Hepatocyte (in vitro differentiated cells): ENCODE measurements at regions not wholly inside any gene's neighbourhood (a gene's known extent, or its start where the extent isn't known, plus 50 kb on each side); places are given as distances from the start of the nearest gene placed in this dataset.

Experiments used
- EZH2 ChIP-seq: fragments of 200-600 bp; sonication (generic); IDR thresholded peaks from 2 replicates; pipeline ENCODE4 v1.6.1; 2016; ENCODE audit warnings: antibody characterized with exemption, mild to moderate bottlenecking, borderline replicate concordance
- EZH2phosphoT487 ChIP-seq: fragments of 200-600 bp; sonication (generic); IDR thresholded peaks from one replicate; pipeline ENCODE4 v1.6.1; 2018; ENCODE audit warnings: antibody characterized with exemption, mild to moderate bottlenecking, low read depth, moderate library complexity; ENCODE audit not compliant: unreplicated experiment, severe bottlenecking
- TF ChIP-seq, protein P1 (sequence below): fragments of 200-600 bp; sonication (generic); IDR thresholded peaks from 2 replicates; pipeline ENCODE4 v1.5.1; 2016; ENCODE audit warnings: antibody characterized with exemption, mild to moderate bottlenecking; ENCODE audit not compliant: poor library complexity

DNA sequence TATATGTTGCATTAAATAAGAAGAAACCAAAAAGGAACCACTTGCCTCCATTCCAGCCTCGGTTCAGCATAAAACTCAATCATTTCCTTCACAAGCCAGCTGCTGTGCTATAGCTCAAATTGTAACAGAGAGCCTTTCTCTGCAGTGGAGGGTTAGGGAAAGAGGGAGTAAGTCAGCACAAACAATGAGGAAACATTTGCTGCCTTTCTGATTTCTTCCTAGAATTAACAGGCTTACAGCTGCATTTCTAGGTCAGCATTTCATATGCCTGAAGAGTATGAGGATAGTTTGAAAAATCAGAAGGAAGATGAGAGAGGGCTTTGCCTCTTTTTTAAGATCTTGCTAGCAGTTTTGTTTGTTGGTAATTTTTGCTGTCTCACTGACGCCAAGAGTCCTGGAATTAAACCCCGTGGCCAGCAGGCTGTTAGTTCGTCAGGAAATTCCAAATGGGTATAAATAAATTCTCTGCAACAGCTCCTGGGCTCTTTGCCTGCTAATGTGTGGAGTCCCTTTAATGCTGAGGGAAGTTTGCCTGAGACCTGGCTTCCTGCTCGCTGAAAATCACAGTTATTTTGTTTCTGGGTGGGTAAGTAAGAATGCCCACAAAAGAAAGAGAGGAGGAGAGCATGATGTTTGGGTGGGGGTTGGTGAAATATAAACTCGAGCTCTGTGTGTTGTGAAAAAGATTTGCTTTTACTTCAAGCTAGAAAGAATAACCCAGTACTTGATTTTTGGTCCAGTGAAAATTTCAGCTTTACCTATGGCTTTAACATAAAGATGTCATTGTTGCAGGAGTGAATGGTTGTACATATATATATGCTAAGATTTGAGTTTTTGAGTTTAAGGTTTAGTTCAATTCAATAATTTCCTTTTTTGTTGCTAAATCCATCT, 148.1 kb upstream of the DMRT1 start:
- TF ChIP-seq, protein P1, sequence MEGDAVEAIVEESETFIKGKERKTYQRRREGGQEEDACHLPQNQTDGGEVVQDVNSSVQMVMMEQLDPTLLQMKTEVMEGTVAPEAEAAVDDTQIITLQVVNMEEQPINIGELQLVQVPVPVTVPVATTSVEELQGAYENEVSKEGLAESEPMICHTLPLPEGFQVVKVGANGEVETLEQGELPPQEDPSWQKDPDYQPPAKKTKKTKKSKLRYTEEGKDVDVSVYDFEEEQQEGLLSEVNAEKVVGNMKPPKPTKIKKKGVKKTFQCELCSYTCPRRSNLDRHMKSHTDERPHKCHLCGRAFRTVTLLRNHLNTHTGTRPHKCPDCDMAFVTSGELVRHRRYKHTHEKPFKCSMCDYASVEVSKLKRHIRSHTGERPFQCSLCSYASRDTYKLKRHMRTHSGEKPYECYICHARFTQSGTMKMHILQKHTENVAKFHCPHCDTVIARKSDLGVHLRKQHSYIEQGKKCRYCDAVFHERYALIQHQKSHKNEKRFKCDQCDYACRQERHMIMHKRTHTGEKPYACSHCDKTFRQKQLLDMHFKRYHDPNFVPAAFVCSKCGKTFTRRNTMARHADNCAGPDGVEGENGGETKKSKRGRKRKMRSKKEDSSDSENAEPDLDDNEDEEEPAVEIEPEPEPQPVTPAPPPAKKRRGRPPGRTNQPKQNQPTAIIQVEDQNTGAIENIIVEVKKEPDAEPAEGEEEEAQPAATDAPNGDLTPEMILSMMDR: no peak
- TF ChIP-seq EZH2: no peak
- TF ChIP-seq EZH2phosphoT487: no peak
